Parathyroid adenoma (tissue), 2 donors: ENCODE measurements at regions not wholly inside any gene's neighbourhood (a gene's known extent, or its start where the extent isn't known, plus 50 kb on each side); places are given as distances from the start of the nearest gene placed in this dataset.
"Not testable (repeated sequence)": the region's sequence is repeated elsewhere in the genome, so short reads cannot be mapped to it uniquely, and the experiment has no call there.

Experiments used
- H2AFZ ChIP-seq: fragments of 300-600 bp; sonication (generic); one replicate; pipeline ENCODE4 v1.7.0; 2017; ENCODE audit warnings: antibody characterized with exemption, mild to moderate bottlenecking
- H3K27ac ChIP-seq: fragments of 300-600 bp; sonication (generic); one replicate; pipeline ENCODE4 v1.7.0; 2017
- H3K27me3 ChIP-seq: fragments of 300-600 bp; sonication (generic); one replicate; pipeline ENCODE4 v1.7.0; 2017; ENCODE audit warnings: low read length; ENCODE audit not compliant: control insufficient read depth, insufficient read depth
- H3K36me3 ChIP-seq: fragments of 300-600 bp; sonication (generic); one replicate; pipeline ENCODE4 v1.7.0; 2017; ENCODE audit warnings: low read length; ENCODE audit not compliant: control insufficient read depth, insufficient read depth
- H3K4me1 ChIP-seq: fragments of 300-600 bp; sonication (generic); one replicate; pipeline ENCODE4 v1.7.0; 2017; ENCODE audit warnings: control low read depth
- H3K4me2 ChIP-seq: fragments of 300-600 bp; sonication (generic); one replicate; pipeline ENCODE4 v1.7.0; 2017; ENCODE audit warnings: low read length
- H3K4me3 ChIP-seq: fragments of 300-600 bp; sonication (generic); one replicate; pipeline ENCODE4 v1.7.0; 2017; ENCODE audit warnings: low read depth, low read length
- H3K79me2 ChIP-seq: fragments of 300-600 bp; sonication (generic); one replicate; pipeline ENCODE4 v1.7.0; 2017; ENCODE audit warnings: control low read depth
- H3K9ac ChIP-seq: fragments of 300-600 bp; sonication (generic); one replicate; pipeline ENCODE4 v1.7.0; 2017; ENCODE audit warnings: mild to moderate bottlenecking
- H3K9me3 ChIP-seq: fragments of 300-600 bp; sonication (generic); one replicate; pipeline ENCODE4 v1.7.0; 2017; ENCODE audit warnings: low read length; ENCODE audit not compliant: control insufficient read depth
- TF ChIP-seq, protein P1 (sequence below): fragments of 300-600 bp; sonication (generic); IDR thresholded peaks from one replicate; pipeline ENCODE4 v1.7.0; 2017; ENCODE audit warnings: antibody characterized with exemption, mild to moderate bottlenecking
- donor health status: primary hyperparathyroidism.

DNA sequence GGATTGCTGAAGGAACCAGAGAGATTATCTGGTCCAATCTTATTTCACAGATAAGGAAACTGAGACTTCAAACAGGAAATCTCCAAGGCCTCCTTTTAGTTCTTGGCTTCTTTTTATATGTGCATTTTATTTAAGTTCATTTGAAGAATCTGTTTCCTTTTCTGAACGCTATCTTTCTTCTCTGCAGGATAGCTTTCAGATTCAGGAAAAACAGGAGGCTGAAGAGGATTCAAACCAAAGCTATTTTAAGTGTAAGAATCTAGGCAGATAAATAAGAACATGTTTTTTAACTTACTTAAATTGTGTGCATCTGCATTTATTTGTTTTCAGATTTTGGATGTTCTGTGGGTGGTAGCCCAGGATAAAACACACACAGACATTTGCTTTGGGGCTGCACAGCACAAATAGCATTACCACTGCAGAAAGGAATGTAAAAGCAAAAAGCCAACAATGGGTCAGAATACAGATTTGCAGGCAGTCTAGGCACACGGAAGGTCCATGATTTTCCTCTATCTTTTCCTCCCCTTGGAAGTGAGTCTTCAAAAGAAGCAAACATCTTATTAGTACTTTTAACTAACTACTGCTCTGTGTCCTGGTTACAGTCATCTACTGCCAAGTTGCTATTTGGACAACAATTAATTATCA lies 188.8 kb upstream of the TBX18 start:
- TF ChIP-seq, protein P1, sequence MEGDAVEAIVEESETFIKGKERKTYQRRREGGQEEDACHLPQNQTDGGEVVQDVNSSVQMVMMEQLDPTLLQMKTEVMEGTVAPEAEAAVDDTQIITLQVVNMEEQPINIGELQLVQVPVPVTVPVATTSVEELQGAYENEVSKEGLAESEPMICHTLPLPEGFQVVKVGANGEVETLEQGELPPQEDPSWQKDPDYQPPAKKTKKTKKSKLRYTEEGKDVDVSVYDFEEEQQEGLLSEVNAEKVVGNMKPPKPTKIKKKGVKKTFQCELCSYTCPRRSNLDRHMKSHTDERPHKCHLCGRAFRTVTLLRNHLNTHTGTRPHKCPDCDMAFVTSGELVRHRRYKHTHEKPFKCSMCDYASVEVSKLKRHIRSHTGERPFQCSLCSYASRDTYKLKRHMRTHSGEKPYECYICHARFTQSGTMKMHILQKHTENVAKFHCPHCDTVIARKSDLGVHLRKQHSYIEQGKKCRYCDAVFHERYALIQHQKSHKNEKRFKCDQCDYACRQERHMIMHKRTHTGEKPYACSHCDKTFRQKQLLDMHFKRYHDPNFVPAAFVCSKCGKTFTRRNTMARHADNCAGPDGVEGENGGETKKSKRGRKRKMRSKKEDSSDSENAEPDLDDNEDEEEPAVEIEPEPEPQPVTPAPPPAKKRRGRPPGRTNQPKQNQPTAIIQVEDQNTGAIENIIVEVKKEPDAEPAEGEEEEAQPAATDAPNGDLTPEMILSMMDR, result no peak
- no peak overlapping the region for H3K4me3 ChIP-seq

DNA sequence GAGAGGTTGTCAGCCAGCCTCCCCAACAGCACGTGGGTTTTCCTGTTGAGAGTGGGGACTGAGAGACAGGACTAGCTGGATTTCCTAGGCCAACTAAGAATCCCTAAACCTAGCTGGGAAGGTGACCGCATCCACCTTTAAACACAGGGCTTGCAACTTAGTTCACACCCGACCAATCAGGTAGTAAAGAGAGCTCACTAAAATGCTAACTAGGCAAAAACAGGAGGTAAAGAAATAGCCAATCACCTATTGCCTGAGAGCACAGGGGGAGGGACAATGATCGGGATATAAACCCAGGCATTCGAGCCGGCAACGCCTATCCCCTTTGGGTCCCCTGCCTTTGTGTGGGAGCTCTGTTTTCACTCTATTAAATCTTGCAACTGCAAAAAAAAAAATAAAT lies 180.5 kb upstream of the TBX18 start:
- H3K4me1 ChIP-seq, H3K27me3 ChIP-seq: not testable (repeated sequence)

More for the DNA sequence above, 188.8 kb upstream of the TBX18 start:
- H3K4me2 ChIP-seq, result no peak overlapping the region
- no peak overlapping the region for H3K27ac ChIP-seq
- H3K27me3 ChIP-seq, result no peaks in the 10 kb centered on the region
- H3K9ac ChIP-seq, result no peak overlapping the region
- no peaks in the 10 kb centered on the region for H3K79me2 ChIP-seq
- no peaks in the 10 kb centered on the region for H3K36me3 ChIP-seq
- no peak overlapping the region for H2AFZ ChIP-seq
- no peaks in the 10 kb centered on the region for H3K9me3 ChIP-seq
- no peaks in the 10 kb centered on the region for H3K4me1 ChIP-seq

DNA sequence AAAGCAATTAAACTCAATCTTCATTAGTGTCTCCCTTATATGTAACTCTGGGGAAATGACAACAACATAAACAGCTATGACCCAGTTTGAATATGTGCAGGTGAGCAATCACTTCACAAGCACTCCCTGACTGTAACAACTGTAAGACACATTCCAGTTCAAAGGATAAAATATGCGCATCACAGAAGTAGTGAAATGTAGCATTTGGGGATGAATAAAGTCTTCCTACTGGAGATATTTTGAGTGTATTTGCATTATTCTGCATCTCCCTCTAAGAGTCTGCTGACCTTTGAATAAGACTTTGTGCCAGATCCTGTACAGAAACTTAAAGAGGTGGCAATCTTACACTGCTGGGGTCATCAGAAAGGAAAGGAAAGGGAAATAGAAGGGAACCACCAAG lies 179.5 kb upstream of the TBX18 start:
- Histone ChIP-seq H2AFZ (no peak overlapping the region), H3K9me3 (no peaks in the 10 kb centered on the region), H3K79me2 (no peaks in the 10 kb centered on the region), H3K4me3 (no peak overlapping the region), H3K4me1 (no peaks in the 10 kb centered on the region), H3K27me3 (no peaks in the 10 kb centered on the region), H3K4me2 (no peak overlapping the region), H3K36me3 (no peaks in the 10 kb centered on the region), H3K27ac (no peak overlapping the region), H3K9ac (no peak overlapping the region)
- TF ChIP-seq, protein P1, result no peak

More for the DNA sequence above, 180.5 kb upstream of the TBX18 start:
- not testable (repeated sequence) for H3K36me3 ChIP-seq, H3K9ac ChIP-seq, H2AFZ ChIP-seq, H3K27ac ChIP-seq, H3K4me3 ChIP-seq, H3K4me2 ChIP-seq, H3K9me3 ChIP-seq, H3K79me2 ChIP-seq

DNA sequence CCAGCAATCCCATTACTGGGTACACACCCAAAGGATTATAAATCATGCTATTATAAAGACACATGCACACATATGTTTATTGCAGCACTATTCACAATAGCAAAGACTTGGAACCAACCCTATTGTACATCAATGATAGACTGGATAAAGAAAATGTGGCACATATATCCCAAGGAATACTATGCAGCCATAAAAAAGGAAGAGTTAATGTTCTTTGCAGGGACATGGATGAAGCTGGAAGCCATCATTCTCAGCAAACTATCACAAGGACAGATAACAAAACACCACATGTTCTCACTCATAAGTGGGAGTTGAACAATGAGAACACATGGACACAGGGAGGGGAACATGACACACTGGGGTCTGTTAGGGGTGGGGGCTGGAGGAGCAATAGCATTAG lies 177.2 kb upstream of the TBX18 start:
- not testable (repeated sequence) for H3K9me3 ChIP-seq, H3K4me1 ChIP-seq, H3K9ac ChIP-seq, H3K27me3 ChIP-seq, H3K36me3 ChIP-seq, H3K4me2 ChIP-seq, H3K4me3 ChIP-seq, H3K79me2 ChIP-seq, H3K27ac ChIP-seq, H2AFZ ChIP-seq

DNA sequence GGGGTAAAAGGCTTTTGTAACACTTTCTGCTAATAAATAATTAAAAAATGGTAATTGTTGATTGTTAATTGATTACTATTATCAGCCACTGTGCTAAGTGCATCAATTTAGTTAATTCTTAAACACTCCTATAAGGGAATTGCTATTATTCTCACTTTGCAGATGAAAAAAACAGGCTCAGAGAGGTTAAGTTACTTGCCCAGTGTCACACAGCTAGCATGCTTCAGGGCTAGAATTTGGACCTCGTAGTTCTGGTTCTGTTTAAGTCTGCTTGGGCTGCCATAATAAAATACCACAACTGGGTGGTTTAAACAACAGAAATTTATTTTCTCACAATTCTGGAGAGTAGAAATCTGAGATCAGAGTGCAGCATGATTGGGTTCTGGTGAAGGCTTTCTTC lies 164.8 kb upstream of the TBX18 start:
- Histone ChIP-seq H3K4me1 (no peaks in the 10 kb centered on the region), H3K9me3 (no peaks in the 10 kb centered on the region), H3K36me3 (no peaks in the 10 kb centered on the region), H3K79me2 (no peaks in the 10 kb centered on the region), H2AFZ (no peak overlapping the region), H3K4me2 (no peak overlapping the region), H3K4me3 (no peak overlapping the region), H3K27me3 (no peaks in the 10 kb centered on the region), H3K9ac (no peak overlapping the region), H3K27ac (no peak overlapping the region)
- TF ChIP-seq, protein P1, result no peak

DNA sequence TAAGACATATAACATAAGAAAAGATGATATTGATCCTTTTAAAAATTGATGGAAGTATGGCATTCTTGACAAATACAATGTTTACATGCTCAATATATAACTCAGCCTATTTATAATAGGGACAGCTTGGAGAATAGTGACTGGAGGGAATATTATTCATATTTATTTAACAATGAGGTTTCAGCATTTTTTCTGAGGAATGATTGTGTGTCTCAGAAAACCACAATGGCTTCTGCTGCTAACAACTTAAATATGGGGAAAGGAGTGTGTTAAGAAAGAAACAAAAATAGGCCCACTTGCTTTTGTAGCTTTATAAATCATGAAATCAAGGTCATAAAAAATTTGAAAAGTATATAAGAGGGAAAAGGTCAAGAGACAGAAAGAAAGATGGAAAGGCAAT lies 163.2 kb upstream of the TBX18 start:
- no peaks in the 10 kb centered on the region for H3K9me3 ChIP-seq
- H3K27ac ChIP-seq, result no peak overlapping the region
- no peaks in the 10 kb centered on the region for H3K36me3 ChIP-seq
- no peak overlapping the region for H2AFZ ChIP-seq
- TF ChIP-seq, protein P1, result no peak
- no peaks in the 10 kb centered on the region for H3K4me1 ChIP-seq
- H3K9ac ChIP-seq, result no peak overlapping the region
- no peak overlapping the region for H3K4me2 ChIP-seq
- H3K4me3 ChIP-seq, result no peak overlapping the region
- H3K27me3 ChIP-seq, result no peaks in the 10 kb centered on the region
- no peaks in the 10 kb centered on the region for H3K79me2 ChIP-seq
